ENCODE measurements at regions not wholly inside any gene's neighbourhood (a gene's known extent, or its start where the extent isn't known, plus 50 kb on each side); places are given as distances from the start of the nearest gene placed in this dataset.

DNA sequence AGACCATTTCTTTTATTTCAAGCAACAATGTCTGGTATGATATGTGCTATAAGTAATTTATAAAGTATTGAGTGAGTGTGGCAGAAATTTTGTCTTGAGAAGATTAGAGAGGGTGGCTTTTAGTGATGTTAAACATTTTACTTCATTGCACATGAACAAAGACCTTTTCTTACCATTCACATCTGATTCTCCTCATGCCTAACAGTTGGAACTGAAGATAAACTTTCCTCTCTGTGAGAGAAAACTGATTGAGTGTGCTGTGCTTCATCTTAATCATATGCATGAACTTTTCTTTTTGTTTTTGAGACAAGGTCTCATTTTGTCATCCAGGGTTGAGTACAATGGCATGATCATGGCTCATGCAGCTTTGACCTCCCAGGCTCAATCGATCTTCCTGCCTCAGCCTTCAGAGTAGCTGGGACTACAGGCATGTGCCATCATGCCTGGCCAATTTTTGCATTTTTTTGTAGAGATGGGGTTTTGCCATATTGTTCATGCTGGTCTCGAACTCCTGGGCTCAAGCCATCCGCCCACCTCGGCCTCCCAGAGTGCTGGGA lies 377.7 kb upstream of the GOLIM4 start:
- Mint-ChIP-seq H3K36me3 (no peaks in the 10 kb centered on the region), H3K4me1 (no peaks in the 10 kb centered on the region), H3K4me3 (no peak overlapping the region), H3K9me3 (no peaks in the 10 kb centered on the region), H3K27ac (no peak overlapping the region)
- no peak for DNase-seq (ENCODE audit: low spot score in 2 of 2)
- ATAC-seq, result no peak

DNA sequence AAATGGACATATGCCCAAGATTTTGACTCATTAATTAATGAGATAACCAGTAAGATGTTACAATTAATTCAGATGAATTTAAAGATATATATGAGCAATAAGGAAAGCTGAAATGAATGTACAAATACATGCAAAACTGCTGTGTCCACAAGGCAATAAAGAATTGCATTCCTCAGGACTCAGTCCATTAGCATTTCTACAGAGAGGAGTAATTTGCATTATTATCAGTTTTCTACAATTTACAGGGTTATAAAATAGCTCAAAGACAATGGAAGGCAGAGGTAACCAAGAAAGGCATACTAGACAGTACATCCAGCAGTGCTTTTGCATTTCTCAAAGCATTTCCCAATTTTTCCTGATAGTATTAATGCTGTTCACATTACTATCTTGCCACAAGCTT lies 377.1 kb upstream of the GOLIM4 start:
- ATAC-seq, result no peak
- Mint-ChIP-seq H3K4me1 (no peaks in the 10 kb centered on the region), H3K9me3 (no peaks in the 10 kb centered on the region), H3K4me3 (no peak overlapping the region), H3K36me3 (no peaks in the 10 kb centered on the region), H3K27ac (no peak overlapping the region)
- no peak for DNase-seq (ENCODE audit: low spot score in 2 of 2)

DNA sequence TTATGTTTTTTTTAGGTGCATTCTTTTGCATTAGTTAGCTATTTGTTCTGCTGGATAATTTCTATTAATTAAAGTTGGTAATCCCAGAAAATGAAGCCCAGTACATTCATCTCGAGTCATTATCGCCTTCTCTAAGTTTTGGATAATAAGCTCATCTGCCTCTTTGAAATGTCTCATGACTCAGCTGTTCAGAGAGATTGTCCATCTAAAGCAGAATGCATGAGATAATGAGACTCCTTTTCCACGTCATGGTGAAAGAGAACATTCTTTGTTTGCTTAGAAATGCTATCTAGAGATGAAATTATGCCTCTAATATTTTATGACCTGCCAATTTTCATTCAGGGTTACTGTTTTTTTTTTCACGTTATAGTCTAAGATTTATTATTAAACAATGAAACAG lies 374.7 kb upstream of the GOLIM4 start:
- ATAC-seq, result no peak
- H3K4me1 Mint-ChIP-seq, result no peaks in the 10 kb centered on the region
- no peak for DNase-seq (ENCODE audit: low spot score in 2 of 2)
- H3K9me3 Mint-ChIP-seq, result no peaks in the 10 kb centered on the region
- no peak overlapping the region for H3K4me3 Mint-ChIP-seq
- no peak overlapping the region for H3K27ac Mint-ChIP-seq
- H3K36me3 Mint-ChIP-seq, result no peaks in the 10 kb centered on the region

DNA sequence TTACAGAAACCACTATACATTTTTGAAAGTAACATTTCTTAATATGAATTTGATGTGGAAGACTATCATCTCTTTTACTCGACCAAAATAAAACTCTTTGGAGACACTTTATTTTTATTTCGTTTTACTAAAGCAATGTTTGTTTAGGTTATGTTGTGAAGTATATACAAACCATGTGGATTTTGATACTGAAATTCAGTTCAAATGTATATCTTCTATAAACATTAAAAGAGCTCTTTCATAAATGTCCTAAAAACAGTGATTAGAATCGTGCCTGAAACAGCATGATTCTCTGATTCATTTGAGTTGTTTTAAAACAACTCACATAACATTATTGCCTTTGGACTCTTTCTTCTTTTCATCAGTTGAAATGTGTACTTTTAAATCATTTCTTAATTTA lies 373.7 kb upstream of the GOLIM4 start:
- Mint-ChIP-seq H3K4me3 (no peak overlapping the region), H3K9me3 (no peaks in the 10 kb centered on the region), H3K36me3 (no peaks in the 10 kb centered on the region), H3K4me1 (no peaks in the 10 kb centered on the region), H3K27ac (no peak overlapping the region)
- DNase-seq (ENCODE audit: low spot score in 2 of 2) (no peak), ATAC-seq (no peak)

GRCh38 chr3:168467115-168467714 lies 371.5 kb upstream of the GOLIM4 start:
- DNase-seq (ENCODE audit: low spot score in 2 of 2), result no peak
- no peaks in the 10 kb centered on the region for H3K9me3 Mint-ChIP-seq
- no peaks in the 10 kb centered on the region for H3K4me1 Mint-ChIP-seq
- H3K27ac Mint-ChIP-seq, result no peak overlapping the region
- no peak for ATAC-seq
- no peak overlapping the region for H3K4me3 Mint-ChIP-seq
- no peaks in the 10 kb centered on the region for H3K36me3 Mint-ChIP-seq

DNA sequence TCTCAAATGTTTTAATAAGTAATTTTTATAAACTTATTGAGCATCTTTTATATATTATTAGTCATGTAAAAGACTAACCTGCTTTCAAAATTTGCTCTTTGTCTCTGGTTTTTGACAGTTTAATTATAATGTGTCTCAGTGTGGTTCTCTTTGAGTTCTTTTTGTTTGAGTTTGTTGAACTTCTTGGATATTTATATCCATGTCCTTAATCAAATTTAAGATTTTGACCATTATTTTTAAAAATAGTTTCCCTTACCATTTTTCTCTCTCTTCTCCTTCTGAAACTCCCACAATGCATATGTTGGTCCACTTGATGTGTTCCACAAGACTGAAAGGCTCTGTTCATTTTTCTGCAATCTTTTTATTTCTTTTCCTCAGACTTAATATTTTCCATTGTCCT lies 366.1 kb upstream of the GOLIM4 start:
- H3K27ac Mint-ChIP-seq, result no peak overlapping the region
- H3K36me3 Mint-ChIP-seq, result no peaks in the 10 kb centered on the region

GRCh38 chr3:168459226-168459784 lies 363.6 kb upstream of the GOLIM4 start:
- no peaks in the 10 kb centered on the region for H3K4me1 Mint-ChIP-seq
- no peaks in the 10 kb centered on the region for H3K36me3 Mint-ChIP-seq
- no peak overlapping the region for H3K4me3 Mint-ChIP-seq
- peaks cover 9% of the 10 kb centered on the region for H3K9me3 Mint-ChIP-seq
- ATAC-seq (no peak), DNase-seq (ENCODE audit: low spot score in 2 of 2) (no peak)
- H3K27ac Mint-ChIP-seq, result no peak overlapping the region

More for the DNA sequence above, 366.1 kb upstream of the GOLIM4 start:
- H3K4me1 Mint-ChIP-seq, result no peaks in the 10 kb centered on the region
- DNase-seq (ENCODE audit: low spot score in 2 of 2) (no peak), ATAC-seq (no peak)
- H3K9me3 Mint-ChIP-seq, result peaks cover 9% of the 10 kb centered on the region
- H3K4me3 Mint-ChIP-seq, result no peak overlapping the region

DNA sequence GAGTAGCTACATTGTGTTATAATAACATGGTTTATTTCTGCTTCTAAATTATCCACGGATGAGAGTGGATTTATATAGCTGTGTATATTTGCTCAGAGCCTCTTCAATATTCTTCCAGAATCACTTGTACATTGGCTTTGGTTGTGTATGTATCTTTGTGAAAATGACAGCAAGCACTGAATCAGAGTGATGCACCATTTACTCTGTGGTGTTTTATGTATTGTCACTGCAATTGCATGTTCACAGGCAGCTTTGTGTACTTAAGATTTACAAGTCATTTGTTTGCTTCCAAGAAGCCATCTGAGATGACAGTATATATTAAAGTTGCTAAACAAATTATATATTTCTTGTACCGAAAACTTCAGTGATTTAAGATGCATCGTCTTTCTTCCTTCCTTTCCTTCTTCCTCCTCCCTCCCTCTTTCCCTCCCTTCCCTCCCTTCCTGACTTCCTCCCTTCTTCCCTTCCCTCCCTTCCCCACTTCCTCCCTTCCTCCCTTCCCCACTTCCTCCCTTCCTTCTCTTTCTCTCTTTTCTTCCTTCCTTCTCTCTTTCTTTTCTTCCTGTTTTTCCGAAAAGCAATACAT lies 362.3 kb upstream of the GOLIM4 start:
- ATAC-seq (no peak), DNase-seq (ENCODE audit: low spot score in 2 of 2) (no peak)
- no peaks in the 10 kb centered on the region for H3K36me3 Mint-ChIP-seq
- no peak overlapping the region for H3K4me3 Mint-ChIP-seq
- no peak overlapping the region for H3K27ac Mint-ChIP-seq
- H3K4me1 Mint-ChIP-seq, result no peaks in the 10 kb centered on the region
- H3K9me3 Mint-ChIP-seq, result peaks cover 9% of the 10 kb centered on the region

DNA sequence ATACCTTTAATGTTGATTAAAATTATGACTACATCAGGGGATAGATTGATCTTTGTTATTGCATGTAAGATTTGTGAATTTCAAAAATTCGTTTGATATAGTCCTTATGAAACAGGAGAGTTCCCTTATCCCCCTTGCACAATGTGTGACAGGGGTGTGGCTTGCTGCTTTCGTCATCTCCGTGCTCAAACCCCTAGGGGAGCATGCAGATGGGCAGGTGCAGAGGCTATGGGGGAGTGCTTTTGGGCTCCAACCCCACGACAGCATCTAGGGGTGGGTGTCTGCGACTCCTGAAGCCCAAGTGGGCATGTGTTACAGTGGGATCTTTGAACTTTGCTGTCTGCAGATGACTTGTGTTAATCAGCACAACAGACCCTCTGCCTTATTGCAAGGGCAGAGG lies 360.1 kb upstream of the GOLIM4 start:
- Mint-ChIP-seq H3K9me3 (peaks cover 8% of the 10 kb centered on the region), H3K4me3 (no peak overlapping the region), H3K27ac (no peak overlapping the region), H3K36me3 (no peaks in the 10 kb centered on the region), H3K4me1 (no peaks in the 10 kb centered on the region)
- DNase-seq (ENCODE audit: low spot score in 2 of 2) (no peak), ATAC-seq (no peak)

DNA sequence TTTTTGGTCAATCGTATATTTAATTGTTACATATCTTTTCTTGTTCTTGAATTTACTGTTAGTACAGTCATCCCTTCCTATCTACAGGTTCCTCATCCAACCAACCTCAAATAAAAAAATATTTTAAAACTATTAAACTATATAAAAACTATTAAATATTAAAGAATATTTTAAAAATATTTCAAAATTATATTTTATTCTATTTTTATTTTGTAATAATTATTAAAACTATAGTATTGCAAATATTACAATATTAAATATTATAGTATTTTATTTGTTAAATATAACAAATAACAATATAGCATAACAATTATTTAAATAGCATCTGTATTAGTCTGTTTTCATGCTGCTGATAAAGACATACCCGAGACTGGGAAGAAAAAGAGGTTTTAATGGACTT lies 357.9 kb upstream of the GOLIM4 start:
- H3K9me3 Mint-ChIP-seq, result peaks cover 8% of the 10 kb centered on the region
- no peaks in the 10 kb centered on the region for H3K4me1 Mint-ChIP-seq
- no peak overlapping the region for H3K4me3 Mint-ChIP-seq
- no peak overlapping the region for H3K27ac Mint-ChIP-seq
- ATAC-seq (no peak), DNase-seq (ENCODE audit: low spot score in 2 of 2) (no peak)
- no peaks in the 10 kb centered on the region for H3K36me3 Mint-ChIP-seq

- Mint-ChIP-seq H3K36me3 (no peaks in the 10 kb centered on the region), H3K4me1 (no peaks in the 10 kb centered on the region), H3K27ac (no peak overlapping the region), H3K9me3 (peaks cover 3% of the 10 kb centered on the region), H3K4me3 (no peak overlapping the region)
- ATAC-seq, result no peak
- DNase-seq (ENCODE audit: low spot score in 2 of 2), result no peak
These were observed 348.2 kb upstream of the GOLIM4 start for GRCh38 chr3:168443965-168444364.

DNA sequence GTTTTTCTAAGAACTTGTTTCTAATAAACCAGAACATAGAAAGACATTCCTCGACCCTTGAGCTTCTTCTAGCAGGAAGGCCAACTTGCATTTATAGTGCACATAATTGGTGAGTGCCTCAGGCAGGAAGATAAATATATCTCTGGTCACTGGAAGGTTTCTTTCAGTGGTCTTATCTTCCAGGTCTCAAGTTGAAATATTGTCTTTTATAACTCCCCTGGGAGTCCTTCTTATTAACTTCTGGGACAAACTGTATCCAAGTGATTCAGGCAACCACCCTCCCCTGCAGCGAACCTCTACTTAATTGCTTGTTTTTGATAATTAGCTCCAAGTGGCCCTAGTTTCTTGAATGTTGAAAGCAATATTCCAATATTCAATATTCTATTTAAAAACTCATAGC lies 346.8 kb upstream of the GOLIM4 start:
- ATAC-seq (no peak), DNase-seq (ENCODE audit: low spot score in 2 of 2) (no peak)
- H3K9me3 Mint-ChIP-seq, result peaks cover 3% of the 10 kb centered on the region
- H3K27ac Mint-ChIP-seq, result no peak overlapping the region
- no peak overlapping the region for H3K4me3 Mint-ChIP-seq
- no peaks in the 10 kb centered on the region for H3K36me3 Mint-ChIP-seq
- H3K4me1 Mint-ChIP-seq, result no peaks in the 10 kb centered on the region

DNA sequence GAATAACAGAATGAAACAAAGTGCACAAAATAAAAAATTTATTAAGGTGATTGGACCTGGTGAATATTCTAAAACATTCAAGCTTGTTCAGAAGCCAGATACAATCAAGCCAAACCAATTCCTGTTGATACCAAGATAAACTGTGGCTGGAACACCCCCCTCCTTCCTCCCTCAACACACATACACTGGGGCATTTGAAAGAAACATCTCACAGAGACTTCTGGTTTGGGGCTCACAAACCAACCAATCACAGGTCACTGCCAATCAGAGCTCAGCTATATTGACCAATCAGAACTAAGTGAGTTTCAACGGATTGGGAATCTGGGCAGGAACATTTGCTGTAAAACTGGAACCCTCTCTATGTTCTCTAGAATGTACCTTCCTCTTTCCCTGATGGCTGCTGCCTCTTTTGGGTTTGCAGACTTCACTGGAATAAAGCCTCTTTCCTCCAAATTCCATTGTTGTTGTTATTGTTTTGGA lies 340.6 kb upstream of the GOLIM4 start:
- no peak for DNase-seq (ENCODE audit: low spot score in 2 of 2)
- peaks cover 10% of the 10 kb centered on the region for H3K9me3 Mint-ChIP-seq
- H3K4me3 Mint-ChIP-seq, result no peak overlapping the region
- H3K4me1 Mint-ChIP-seq, result no peaks in the 10 kb centered on the region
- no peak for ATAC-seq
- no peaks in the 10 kb centered on the region for H3K36me3 Mint-ChIP-seq
- H3K27ac Mint-ChIP-seq, result no peak overlapping the region

GRCh38 chr3:168431491-168431890 lies 335.8 kb upstream of the GOLIM4 start:
- ATAC-seq (no peak), DNase-seq (ENCODE audit: low spot score in 2 of 2) (no peak)
- Mint-ChIP-seq H3K9me3 (peaks cover 9% of the 10 kb centered on the region), H3K27ac (no peak overlapping the region), H3K36me3 (no peaks in the 10 kb centered on the region), H3K4me3 (no peak overlapping the region), H3K4me1 (no peaks in the 10 kb centered on the region)

GRCh38 chr3:168427835-168428475 lies 332.2 kb upstream of the GOLIM4 start:
- Mint-ChIP-seq H3K4me3 (no peak overlapping the region), H3K4me1 (no peaks in the 10 kb centered on the region), H3K27ac (no peak overlapping the region), H3K9me3 (peaks cover 7% of the 10 kb centered on the region), H3K36me3 (no peaks in the 10 kb centered on the region)
- DNase-seq (ENCODE audit: low spot score in 2 of 2) (no peak), ATAC-seq (no peak)

- ATAC-seq (no peak), DNase-seq (ENCODE audit: low spot score in 2 of 2) (no peak)
- Mint-ChIP-seq H3K4me1 (no peaks in the 10 kb centered on the region), H3K4me3 (no peak overlapping the region), H3K27ac (no peak overlapping the region), H3K9me3 (peaks cover 3% of the 10 kb centered on the region), H3K36me3 (no peaks in the 10 kb centered on the region)
These were observed 331.4 kb upstream of the GOLIM4 start for GRCh38 chr3:168427156-168427555.

All from stimulated activated effector memory CD8-positive, alpha-beta T cell treated with anti-CD3 and anti-CD28 coated beads, Interleukin-12 subunit alpha, Interleukin-12 subunit beta, amount 100 ng/mL, for 72 hours (primary cell).